ENCODE measurements at regions not wholly inside any gene's neighbourhood (a gene's known extent, or its start where the extent isn't known, plus 50 kb on each side); places are given as distances from the start of the nearest gene placed in this dataset.

- Histone ChIP-seq H4K20me1 (ENCODE audit: insufficient read depth, low read length) (no peaks in the 10 kb centered on the region), H3K27me3 (ENCODE audit: insufficient read depth, low read length) (no peaks in the 10 kb centered on the region), H3K4me2 (ENCODE audit: low read length) (no peak overlapping the region), H3K9ac (ENCODE audit: low read length) (no peak overlapping the region), H3K4me1 (ENCODE audit: insufficient read depth, low read length) (no peaks in the 10 kb centered on the region), H2AFZ (ENCODE audit: low read depth, low read length) (no peak overlapping the region), H3K9me3 (ENCODE audit: insufficient read depth, low read depth, low read length) (no peaks in the 10 kb centered on the region), H3K79me2 (ENCODE audit: insufficient read depth, low read length) (no peaks in the 10 kb centered on the region), H3K27ac (ENCODE audit: low read depth, low read length) (no peak overlapping the region), H3K36me3 (ENCODE audit: insufficient read depth, low read length) (no peaks in the 10 kb centered on the region), H3K4me3 (ENCODE audit: insufficient read depth, low read depth, low read length) (no peak overlapping the region)
- Mint-ChIP-seq H3K27me3 (ENCODE audit: low read depth, unreplicated experiment) (no peaks in the 10 kb centered on the region), H3K9me3 (ENCODE audit: unreplicated experiment) (no peaks in the 10 kb centered on the region), H3K36me3 (ENCODE audit: low read depth, unreplicated experiment) (no peaks in the 10 kb centered on the region), H3K27ac (ENCODE audit: unreplicated experiment) (no peak overlapping the region), H3K4me1 (ENCODE audit: low read depth, unreplicated experiment) (no peaks in the 10 kb centered on the region), H3K4me3 (ENCODE audit: unreplicated experiment) (no peak overlapping the region)
- no peak for DNase-seq (ENCODE audit: low read depth)
- FAIRE-seq, result no peak
- TF ChIP-seq CTCF (IDR thresholded peaks at IDR 0.05; ENCODE audit: insufficient read depth, low read depth, low read length) (no peak), EZH2 (IDR thresholded peaks at IDR 0.05; ENCODE audit: insufficient read depth, low read length) (no peak)
These were observed 1097.3 kb upstream of the EPHA6 start for GRCh38 chr3:95717048-95717447.

GRCh38 chr3:95718168-95718567 is 1096.2 kb upstream of the EPHA6 start:
- Mint-ChIP-seq H3K27me3 (ENCODE audit: low read depth, unreplicated experiment) (no peaks in the 10 kb centered on the region), H3K9me3 (ENCODE audit: unreplicated experiment) (no peaks in the 10 kb centered on the region), H3K4me1 (ENCODE audit: low read depth, unreplicated experiment) (no peaks in the 10 kb centered on the region), H3K4me3 (ENCODE audit: unreplicated experiment) (no peak overlapping the region), H3K27ac (ENCODE audit: unreplicated experiment) (no peak overlapping the region), H3K36me3 (ENCODE audit: low read depth, unreplicated experiment) (no peaks in the 10 kb centered on the region)
- Histone ChIP-seq H3K4me1 (ENCODE audit: insufficient read depth, low read length) (no peaks in the 10 kb centered on the region), H3K4me3 (ENCODE audit: insufficient read depth, low read depth, low read length) (no peak overlapping the region), H2AFZ (ENCODE audit: low read depth, low read length) (no peak overlapping the region), H4K20me1 (ENCODE audit: insufficient read depth, low read length) (no peaks in the 10 kb centered on the region), H3K27ac (ENCODE audit: low read depth, low read length) (no peak overlapping the region), H3K79me2 (ENCODE audit: insufficient read depth, low read length) (no peaks in the 10 kb centered on the region), H3K36me3 (ENCODE audit: insufficient read depth, low read length) (no peaks in the 10 kb centered on the region), H3K9ac (ENCODE audit: low read length) (no peak overlapping the region), H3K9me3 (ENCODE audit: insufficient read depth, low read depth, low read length) (no peaks in the 10 kb centered on the region), H3K27me3 (ENCODE audit: insufficient read depth, low read length) (no peaks in the 10 kb centered on the region), H3K4me2 (ENCODE audit: low read length) (no peak overlapping the region)
- no peak for TF ChIP-seq CTCF (IDR thresholded peaks at IDR 0.05; ENCODE audit: insufficient read depth, low read depth, low read length)
- no peak for TF ChIP-seq EZH2 (IDR thresholded peaks at IDR 0.05; ENCODE audit: insufficient read depth, low read length)
- FAIRE-seq (no peak), DNase-seq (ENCODE audit: low read depth) (no peak)

GRCh38 chr3:95719481-95719880 is 1094.9 kb upstream of the EPHA6 start:
- Mint-ChIP-seq H3K4me1 (ENCODE audit: low read depth, unreplicated experiment) (no peaks in the 10 kb centered on the region), H3K27me3 (ENCODE audit: low read depth, unreplicated experiment) (no peaks in the 10 kb centered on the region), H3K36me3 (ENCODE audit: low read depth, unreplicated experiment) (no peaks in the 10 kb centered on the region), H3K4me3 (ENCODE audit: unreplicated experiment) (no peak overlapping the region), H3K9me3 (ENCODE audit: unreplicated experiment) (no peaks in the 10 kb centered on the region), H3K27ac (ENCODE audit: unreplicated experiment) (no peak overlapping the region)
- no peak overlapping the region for H3K4me2 ChIP-seq (ENCODE audit: low read length)
- no peak for DNase-seq (ENCODE audit: low read depth)
- H3K36me3 ChIP-seq (ENCODE audit: insufficient read depth, low read length), result no peaks in the 10 kb centered on the region
- no peak overlapping the region for H3K9ac ChIP-seq (ENCODE audit: low read length)
- H3K27me3 ChIP-seq (ENCODE audit: insufficient read depth, low read length), result no peaks in the 10 kb centered on the region
- TF ChIP-seq EZH2 (IDR thresholded peaks at IDR 0.05; ENCODE audit: insufficient read depth, low read length) (no peak), CTCF (IDR thresholded peaks at IDR 0.05; ENCODE audit: insufficient read depth, low read depth, low read length) (no peak)
- no peaks in the 10 kb centered on the region for H4K20me1 ChIP-seq (ENCODE audit: insufficient read depth, low read length)
- no peaks in the 10 kb centered on the region for H3K79me2 ChIP-seq (ENCODE audit: insufficient read depth, low read length)
- H3K9me3 ChIP-seq (ENCODE audit: insufficient read depth, low read depth, low read length), result no peaks in the 10 kb centered on the region
- H2AFZ ChIP-seq (ENCODE audit: low read depth, low read length), result no peak overlapping the region
- no peak overlapping the region for H3K4me3 ChIP-seq (ENCODE audit: insufficient read depth, low read depth, low read length)
- FAIRE-seq, result no peak
- H3K4me1 ChIP-seq (ENCODE audit: insufficient read depth, low read length), result no peaks in the 10 kb centered on the region
- no peak overlapping the region for H3K27ac ChIP-seq (ENCODE audit: low read depth, low read length)

All from astrocyte (in vitro differentiated cells and primary cell).